ENCODE measurements at regions not wholly inside any gene's neighbourhood (a gene's known extent, or its start where the extent isn't known, plus 50 kb on each side); places are given as distances from the start of the nearest gene placed in this dataset.
"Not testable (repeated sequence)": the region's sequence is repeated elsewhere in the genome, so short reads cannot be mapped to it uniquely, and the experiment has no call there.

GRCh38 chr2:125730921-125731320, 925.0 kb upstream of the GYPC start:
- DNase-seq (ENCODE audit: extremely low read depth in 1 of 11, low read depth in 9 of 11, low spot score in 4 of 11), result peak in 3 of 11 donors; percentile 17 to 47 (median 18)

DNA sequence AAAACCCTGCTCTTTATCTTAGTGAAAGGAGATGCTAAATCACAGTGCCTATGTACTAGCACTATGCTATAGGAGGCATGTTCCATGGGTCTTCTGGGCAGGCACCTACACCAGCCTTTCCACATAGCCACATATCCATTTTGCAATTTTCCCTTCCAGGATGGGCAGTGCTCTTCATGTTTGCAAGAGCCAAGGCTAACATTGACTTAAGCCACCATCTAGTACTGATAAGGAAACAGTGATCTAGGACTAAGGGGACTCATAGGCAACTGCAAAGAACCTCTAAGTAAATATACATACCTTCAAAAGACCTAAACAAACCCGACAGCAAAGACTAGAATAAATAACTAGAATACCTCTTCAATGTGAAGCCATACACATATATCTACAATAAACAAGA, 919.7 kb upstream of the GYPC start:
- no peak for DNase-seq (ENCODE audit: extremely low read depth in 1 of 11, low read depth in 9 of 11, low spot score in 4 of 11)

DNA sequence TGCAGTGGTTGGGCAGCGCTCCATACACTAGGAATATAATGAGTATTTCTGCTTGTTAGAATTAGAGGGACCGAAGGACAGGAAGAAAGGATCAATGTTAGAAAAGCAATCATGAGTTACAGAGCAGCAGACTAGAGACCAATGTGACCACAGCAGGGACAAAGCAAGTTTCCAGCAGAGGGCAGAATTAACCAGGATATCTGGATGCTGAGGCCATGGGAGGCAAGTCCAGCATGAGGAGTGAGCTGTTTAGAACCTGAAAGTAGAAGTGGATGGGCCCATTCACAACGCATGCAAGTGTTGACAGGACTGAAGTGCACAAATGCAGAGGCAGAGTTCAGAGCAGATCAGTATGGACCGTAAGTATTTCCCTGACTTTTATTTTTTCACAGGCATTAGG, 910.4 kb upstream of the GYPC start:
- DNase-seq (ENCODE audit: extremely low read depth in 1 of 11, low read depth in 9 of 11, low spot score in 4 of 11), result peak; percentile 35 to 71 (median 51)

DNA sequence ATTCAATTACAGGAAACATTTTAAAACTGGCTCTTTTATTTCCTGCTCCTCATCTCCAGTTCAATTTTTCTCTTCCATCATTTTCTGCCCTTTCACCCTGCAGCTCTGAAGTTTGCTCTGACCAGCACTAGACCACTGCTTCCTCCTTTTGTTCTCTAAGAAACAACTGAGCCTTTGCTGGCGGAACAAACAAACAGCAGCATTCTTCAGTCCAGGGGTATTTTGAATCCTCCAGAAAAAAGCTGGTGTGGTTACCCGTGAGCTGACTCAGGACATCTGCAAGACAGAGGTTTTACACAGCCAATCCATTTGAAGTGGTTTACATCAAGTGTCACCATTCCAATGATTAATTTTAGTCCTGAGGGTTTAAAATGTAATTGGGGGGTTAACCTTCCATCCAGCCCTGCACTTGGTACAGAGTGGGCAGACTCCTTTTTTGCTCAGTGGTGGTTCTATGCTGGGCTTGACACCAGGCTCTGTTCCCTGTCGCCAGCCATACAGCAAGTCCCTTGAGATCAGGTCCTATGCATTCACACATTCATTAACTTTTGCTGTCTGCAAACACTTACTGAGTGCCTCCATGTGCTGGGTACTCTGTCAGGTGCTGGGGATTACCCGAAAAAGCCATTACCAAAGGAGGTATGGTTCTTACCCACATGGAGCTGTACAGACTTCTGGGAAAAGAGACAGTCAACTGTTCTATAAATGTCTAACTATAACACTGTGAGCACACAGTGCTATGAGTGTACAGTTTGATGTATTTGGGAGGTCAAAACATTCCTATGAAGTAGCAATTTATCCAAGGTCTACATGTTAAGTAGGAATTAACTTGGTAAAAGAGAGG, 909.4 kb upstream of the GYPC start:
- peak in 2 of 11 donors; percentile 3 to 9 for DNase-seq (ENCODE audit: extremely low read depth in 1 of 11, low read depth in 9 of 11, low spot score in 4 of 11)

- DNase-seq (ENCODE audit: extremely low read depth in 1 of 11, low read depth in 9 of 11, low spot score in 4 of 11), result no peak
Observed at GRCh38 chr2:125747165-125747425, 908.9 kb upstream of the GYPC start.

GRCh38 chr2:125756431-125756830, 899.5 kb upstream of the GYPC start:
- no peak for DNase-seq (ENCODE audit: extremely low read depth in 1 of 11, low read depth in 9 of 11, low spot score in 4 of 11)

DNA sequence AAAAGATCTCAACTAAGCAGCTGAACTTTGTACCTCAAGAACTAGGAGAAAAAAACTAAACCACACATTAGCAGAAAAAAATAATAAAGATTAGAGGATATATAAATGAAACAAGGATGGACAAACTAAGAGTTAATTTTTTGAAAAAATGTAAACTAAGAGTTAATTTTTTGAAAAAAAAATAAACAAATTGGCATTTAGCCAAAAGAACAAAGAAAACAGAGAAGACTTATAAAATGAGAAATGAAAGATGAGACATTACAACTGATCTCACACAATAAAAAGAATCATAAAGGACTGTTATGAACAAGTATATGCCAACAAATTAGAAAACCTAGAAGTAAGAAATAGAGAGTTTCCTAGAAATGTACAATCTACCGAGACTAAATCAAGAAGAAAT, 859.2 kb upstream of the GYPC start:
- DNase-seq (ENCODE audit: extremely low read depth in 1 of 11, low read depth in 9 of 11, low spot score in 4 of 11), result no peak

- no peak for DNase-seq (ENCODE audit: extremely low read depth in 1 of 11, low read depth in 9 of 11, low spot score in 4 of 11)
Observed at GRCh38 chr2:125797192-125797591, 858.8 kb upstream of the GYPC start.

DNA sequence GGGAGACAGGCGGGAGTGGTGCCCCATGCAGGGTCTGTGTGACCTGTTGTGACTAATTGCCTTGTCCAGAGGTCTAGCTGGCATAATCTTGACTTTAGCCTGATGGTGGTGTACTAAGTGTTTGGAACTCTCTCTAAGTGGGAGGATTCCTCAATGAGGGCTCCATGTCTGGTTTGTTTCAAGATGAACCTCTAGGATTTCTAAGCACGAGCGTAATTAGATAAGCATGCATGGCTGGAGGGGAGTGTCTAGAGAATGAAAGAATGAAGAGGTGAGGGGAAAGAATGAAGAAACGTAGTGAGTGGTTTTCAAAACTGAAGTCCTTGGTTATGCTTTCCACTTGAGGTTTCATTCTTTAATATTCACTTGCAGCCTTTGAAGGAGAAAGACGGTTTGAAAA, 833.2 kb upstream of the GYPC start:
- no peak for DNase-seq (ENCODE audit: extremely low read depth in 1 of 11, low read depth in 9 of 11, low spot score in 4 of 11)

- DNase-seq (ENCODE audit: extremely low read depth in 1 of 11, low read depth in 9 of 11, low spot score in 4 of 11), result not testable (repeated sequence)
Observed at GRCh38 chr2:125825781-125826180, 830.2 kb upstream of the GYPC start.

DNA sequence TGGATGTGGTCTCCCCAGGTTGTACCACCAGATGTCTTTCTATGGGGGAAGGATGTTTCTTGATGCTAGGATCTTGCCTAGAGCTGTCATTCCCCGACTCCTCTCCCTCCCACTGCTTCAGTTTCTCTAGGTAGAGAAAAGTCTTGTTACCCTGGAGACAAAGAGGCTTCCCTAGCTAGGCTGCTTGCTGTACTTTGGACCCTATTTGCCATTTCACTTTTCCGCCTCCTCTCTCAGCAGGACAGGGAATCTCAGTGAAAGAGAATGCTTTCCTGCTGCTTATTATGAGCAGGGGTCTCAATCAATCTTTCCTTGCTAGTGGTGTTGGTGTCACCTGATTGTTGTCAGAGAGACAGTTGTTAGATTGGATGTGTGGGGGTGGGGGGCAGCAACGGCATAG, 818.8 kb upstream of the GYPC start:
- DNase-seq (ENCODE audit: extremely low read depth in 1 of 11, low read depth in 9 of 11, low spot score in 4 of 11), result peak in 6 of 11 donors; percentile 2 to 28 (median 11)

DNA sequence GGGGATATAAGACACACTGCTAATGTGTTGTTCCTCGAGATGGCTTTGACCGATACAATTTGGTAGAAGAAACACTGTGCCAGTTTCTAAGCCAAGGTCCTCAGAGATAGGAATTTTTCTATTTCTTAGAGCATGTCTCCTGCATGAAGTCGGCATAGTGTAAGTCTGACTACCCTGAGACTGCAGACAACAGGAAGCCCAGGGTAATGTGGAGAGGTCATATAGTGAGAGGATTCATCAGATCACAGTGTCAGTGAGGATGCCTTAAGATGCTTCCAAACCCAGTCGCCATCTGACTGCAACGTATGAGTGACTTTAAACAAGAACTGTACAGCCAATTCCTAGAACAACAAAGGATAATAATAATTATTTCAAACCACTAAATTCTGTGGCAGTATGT, 818.3 kb upstream of the GYPC start:
- DNase-seq (ENCODE audit: extremely low read depth in 1 of 11, low read depth in 9 of 11, low spot score in 4 of 11), result no peak

- DNase-seq (ENCODE audit: extremely low read depth in 1 of 11, low read depth in 9 of 11, low spot score in 4 of 11), result no peak
Observed at GRCh38 chr2:125839945-125840344, 816.0 kb upstream of the GYPC start.

DNA sequence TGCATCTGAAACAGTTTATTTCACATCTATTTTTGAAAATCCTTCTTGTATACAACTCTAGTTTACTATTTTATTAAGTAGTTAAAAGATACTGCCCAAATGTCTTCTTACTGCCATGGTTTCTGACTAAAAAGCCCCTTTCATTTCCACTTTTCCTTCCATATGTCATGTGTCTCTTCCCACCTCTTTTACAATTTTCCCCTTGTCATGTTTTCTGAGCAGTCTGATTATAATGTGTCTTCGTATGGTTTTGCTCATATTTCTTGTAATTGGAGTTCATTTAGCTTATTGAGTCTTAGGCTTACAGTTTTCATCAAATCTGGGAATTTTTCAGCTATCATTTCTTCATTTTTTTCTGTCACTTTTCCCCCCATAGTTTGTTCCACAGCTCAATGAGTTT, 813.9 kb upstream of the GYPC start:
- no peak for DNase-seq (ENCODE audit: extremely low read depth in 1 of 11, low read depth in 9 of 11, low spot score in 4 of 11)

DNA sequence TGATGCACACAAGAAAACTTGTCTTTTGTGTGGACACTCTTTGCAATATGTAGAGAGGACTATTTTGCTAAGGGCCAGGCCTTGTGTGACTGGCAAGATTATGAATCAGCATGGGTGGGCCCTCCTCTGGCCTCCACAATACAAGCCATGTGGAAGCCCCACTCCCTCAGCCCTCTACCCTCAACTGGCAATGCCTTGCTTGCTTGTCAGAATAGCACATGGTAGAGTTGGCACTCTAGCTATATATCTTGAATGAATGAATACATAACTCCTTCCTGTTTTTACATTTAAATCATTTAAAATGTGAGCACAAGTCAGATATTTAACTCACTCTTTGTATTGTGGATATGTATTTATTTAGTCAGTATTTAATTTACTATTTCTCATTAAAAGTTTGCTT, 805.4 kb upstream of the GYPC start:
- no peak for DNase-seq (ENCODE audit: extremely low read depth in 1 of 11, low read depth in 9 of 11, low spot score in 4 of 11)

DNA sequence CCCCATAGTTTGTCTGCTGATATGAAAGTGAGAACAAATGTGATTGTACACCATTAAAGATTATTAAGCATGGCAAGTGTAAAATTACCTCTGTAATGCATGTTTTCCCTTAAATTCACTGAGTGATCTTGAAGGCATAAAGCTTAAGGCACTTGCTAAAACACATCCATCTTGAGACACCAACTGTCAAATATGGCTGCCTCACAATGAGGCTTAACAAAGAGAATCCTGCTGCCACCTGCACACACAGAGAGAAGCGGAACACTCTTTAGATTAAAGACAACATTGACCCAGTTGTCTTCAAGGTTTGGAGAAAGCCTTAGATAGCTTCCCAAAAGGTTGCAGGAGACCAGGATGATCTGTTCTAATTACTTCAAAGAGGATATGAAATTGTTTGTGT, 803.6 kb upstream of the GYPC start:
- no peak for DNase-seq (ENCODE audit: extremely low read depth in 1 of 11, low read depth in 9 of 11, low spot score in 4 of 11)

DNA sequence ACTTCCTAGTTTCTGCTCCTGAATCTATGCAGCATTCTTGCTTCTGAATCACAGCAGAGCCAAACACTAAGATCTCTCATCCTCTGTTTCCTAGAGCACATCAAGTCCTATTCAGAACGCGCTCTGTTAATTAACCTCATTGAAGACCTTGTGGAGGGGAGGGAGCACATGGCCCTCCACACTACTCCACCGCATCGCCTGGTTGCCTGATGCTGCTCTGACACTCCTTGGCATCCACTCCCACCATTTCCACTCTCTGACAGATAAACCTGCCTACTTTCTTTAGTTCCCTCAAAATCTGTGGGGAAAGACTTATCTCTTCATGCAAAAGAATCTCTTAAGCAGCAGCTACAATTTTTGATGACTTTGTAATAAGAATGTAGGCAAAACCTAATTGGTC, 802.3 kb upstream of the GYPC start:
- no peak for DNase-seq (ENCODE audit: extremely low read depth in 1 of 11, low read depth in 9 of 11, low spot score in 4 of 11)

- DNase-seq (ENCODE audit: extremely low read depth in 1 of 11, low read depth in 9 of 11, low spot score in 4 of 11), result no peak
Observed at GRCh38 chr2:125855204-125855603, 800.8 kb upstream of the GYPC start.

DNA sequence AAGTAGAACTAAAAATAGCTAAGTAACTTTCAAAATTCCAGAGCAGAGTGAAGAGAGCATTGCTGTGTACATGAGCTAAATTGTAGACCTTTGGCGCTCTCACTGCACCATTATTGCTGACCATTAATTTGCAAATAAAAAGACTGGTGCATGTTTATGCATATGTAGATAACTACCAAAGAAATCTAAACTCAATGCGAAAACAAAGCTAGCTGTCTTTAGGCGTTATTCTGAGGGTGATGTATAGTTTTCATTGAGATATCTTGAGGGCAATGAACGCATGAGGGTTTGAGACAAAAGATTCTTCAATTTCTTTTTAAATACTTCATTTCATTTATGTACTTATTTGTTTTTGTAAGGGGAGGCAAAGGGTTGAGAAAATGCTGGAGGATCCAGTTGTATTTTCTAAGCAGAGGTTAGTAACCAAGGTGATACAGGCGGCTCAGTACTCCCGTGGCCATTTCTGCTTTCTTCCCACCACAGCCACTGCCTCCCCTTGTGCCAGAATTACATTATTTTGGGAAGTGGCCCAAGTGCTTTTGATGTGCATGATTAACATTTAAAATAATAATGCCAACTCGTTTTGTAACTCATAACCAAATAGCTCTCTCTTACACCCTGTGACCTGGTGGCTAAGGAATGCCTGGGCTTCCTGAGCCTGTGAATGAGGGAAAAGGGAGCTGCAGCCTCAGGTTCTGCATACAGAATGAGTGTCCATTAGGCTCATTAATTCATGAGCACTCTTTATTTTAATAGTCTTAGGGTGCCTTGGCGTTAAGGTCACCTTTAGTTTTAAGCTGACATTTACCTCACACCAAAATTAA, 797.8 kb upstream of the GYPC start:
- no peak for DNase-seq (ENCODE audit: extremely low read depth in 1 of 11, low read depth in 9 of 11, low spot score in 4 of 11)

GRCh38 chr2:125861461-125861860, 794.5 kb upstream of the GYPC start:
- no peak for DNase-seq (ENCODE audit: extremely low read depth in 1 of 11, low read depth in 9 of 11, low spot score in 4 of 11)

- DNase-seq (ENCODE audit: extremely low read depth in 1 of 11, low read depth in 9 of 11, low spot score in 4 of 11), result no peak
Observed at GRCh38 chr2:125867908-125868307, 788.0 kb upstream of the GYPC start.
